ENCODE measurements at regions not wholly inside any gene's neighbourhood (a gene's known extent, or its start where the extent isn't known, plus 50 kb on each side); places are given as distances from the start of the nearest gene placed in this dataset.

GRCh38 chr6:22029171-22029570, 267.7 kb downstream of the PRL start:
- TF ChIP-seq EZH2 (IDR thresholded peaks at IDR 0.05) (no peak), POLR2AphosphoS5 (IDR thresholded peaks at IDR 0.05; ENCODE audit: borderline replicate concordance, low read depth, low read length) (no peak), FOXP2 (optimal IDR thresholded peaks at IDR 0.05; ENCODE audit: control extremely low read depth, extremely low read length, insufficient read depth) (no peak)
